ENCODE measurements at regions not wholly inside any gene's neighbourhood (a gene's known extent, or its start where the extent isn't known, plus 50 kb on each side); places are given as distances from the start of the nearest gene placed in this dataset.

- Histone ChIP-seq H2AFZ (ENCODE audit: low read depth, low read length) (no peak overlapping the region), H3K9me3 (ENCODE audit: insufficient read depth, low read length) (no peaks in the 10 kb centered on the region), H3K36me3 (replicated peaks; ENCODE audit: low read depth, low read length) (no peaks in the 10 kb centered on the region), H3K27me3 (ENCODE audit: low read depth, low read length) (no peaks in the 10 kb centered on the region), H3K4me2 (ENCODE audit: low read length) (no peak overlapping the region), H3K4me3 (ENCODE audit: low read length) (no peak overlapping the region), H3K27ac (ENCODE audit: low read length) (no peak overlapping the region), H3K79me2 (ENCODE audit: low read length) (no peaks in the 10 kb centered on the region), H3K4me1 (ENCODE audit: low read length) (no peaks in the 10 kb centered on the region), H3K9ac (ENCODE audit: low read length) (no peak overlapping the region), H4K20me1 (ENCODE audit: insufficient read depth, low read length) (no peaks in the 10 kb centered on the region)
- TF ChIP-seq EZH2phosphoT487 (IDR thresholded peaks at IDR 0.05; ENCODE audit: low read depth) (no peak), CTCF (IDR thresholded peaks at IDR 0.05; ENCODE audit: low read depth, low read length) (no peak)
Observed at GRCh38 chr16:13403326-13403725, 501.9 kb downstream of the SHISA9 start.

- no peaks in the 10 kb centered on the region for H3K4me1 ChIP-seq (ENCODE audit: low read length)
- no peaks in the 10 kb centered on the region for H4K20me1 ChIP-seq (ENCODE audit: insufficient read depth, low read length)
- H3K9ac ChIP-seq (ENCODE audit: low read length), result no peak overlapping the region
- no peaks in the 10 kb centered on the region for H3K27me3 ChIP-seq (ENCODE audit: low read depth, low read length)
- no peak overlapping the region for H3K4me2 ChIP-seq (ENCODE audit: low read length)
- H2AFZ ChIP-seq (ENCODE audit: low read depth, low read length), result no peak overlapping the region
- H3K4me3 ChIP-seq (ENCODE audit: low read length), result no peak overlapping the region
- no peak overlapping the region for H3K27ac ChIP-seq (ENCODE audit: low read length)
- H3K9me3 ChIP-seq (ENCODE audit: insufficient read depth, low read length), result no peaks in the 10 kb centered on the region
- no peaks in the 10 kb centered on the region for H3K79me2 ChIP-seq (ENCODE audit: low read length)
- TF ChIP-seq EZH2phosphoT487 (IDR thresholded peaks at IDR 0.05; ENCODE audit: low read depth), result no peak
- no peak for TF ChIP-seq CTCF (IDR thresholded peaks at IDR 0.05; ENCODE audit: low read depth, low read length)
- no peaks in the 10 kb centered on the region for H3K36me3 ChIP-seq (replicated peaks; ENCODE audit: low read depth, low read length)
Observed at GRCh38 chr16:13414154-13414553, 505.8 kb upstream of the ERCC4 start.

- no peaks in the 10 kb centered on the region for H3K27me3 ChIP-seq (ENCODE audit: low read depth, low read length)
- no peak overlapping the region for H3K4me2 ChIP-seq (ENCODE audit: low read length)
- H4K20me1 ChIP-seq (ENCODE audit: insufficient read depth, low read length), result no peaks in the 10 kb centered on the region
- H3K9ac ChIP-seq (ENCODE audit: low read length), result no peak overlapping the region
- H2AFZ ChIP-seq (ENCODE audit: low read depth, low read length), result no peak overlapping the region
- H3K4me1 ChIP-seq (ENCODE audit: low read length), result no peaks in the 10 kb centered on the region
- H3K79me2 ChIP-seq (ENCODE audit: low read length), result no peaks in the 10 kb centered on the region
- no peak overlapping the region for H3K27ac ChIP-seq (ENCODE audit: low read length)
- no peaks in the 10 kb centered on the region for H3K36me3 ChIP-seq (replicated peaks; ENCODE audit: low read depth, low read length)
- TF ChIP-seq EZH2phosphoT487 (IDR thresholded peaks at IDR 0.05; ENCODE audit: low read depth), result no peak
- TF ChIP-seq CTCF (IDR thresholded peaks at IDR 0.05; ENCODE audit: low read depth, low read length), result no peak
- H3K4me3 ChIP-seq (ENCODE audit: low read length), result no peak overlapping the region
- H3K9me3 ChIP-seq (ENCODE audit: insufficient read depth, low read length), result no peaks in the 10 kb centered on the region
Observed at GRCh38 chr16:13419589-13419988, 500.4 kb upstream of the ERCC4 start.

DNA sequence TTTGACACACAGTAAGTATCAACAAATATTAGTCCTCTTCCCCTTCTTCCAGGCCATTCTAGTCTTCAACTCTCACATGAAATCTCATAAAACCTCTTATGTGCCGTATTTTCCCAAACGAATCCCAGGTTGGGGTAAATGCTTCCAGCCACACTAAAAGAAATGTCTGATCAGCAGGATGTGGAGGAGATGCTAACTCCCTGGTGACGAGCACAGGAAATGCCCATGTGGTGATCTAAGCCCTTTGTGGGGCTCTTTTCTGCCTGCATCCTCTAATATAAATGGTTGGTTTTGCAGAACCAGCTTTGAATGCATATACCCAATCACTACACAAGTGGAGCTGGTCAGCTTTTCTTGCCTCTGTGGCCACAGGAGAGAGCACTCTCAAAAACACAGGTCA is 498.2 kb upstream of the ERCC4 start:
- H3K4me3 ChIP-seq (ENCODE audit: low read length), result no peak overlapping the region
- H3K9me3 ChIP-seq (ENCODE audit: insufficient read depth, low read length), result no peaks in the 10 kb centered on the region
- H3K27ac ChIP-seq (ENCODE audit: low read length), result no peak overlapping the region
- H3K4me2 ChIP-seq (ENCODE audit: low read length), result no peak overlapping the region
- H3K4me1 ChIP-seq (ENCODE audit: low read length), result no peaks in the 10 kb centered on the region
- no peaks in the 10 kb centered on the region for H3K36me3 ChIP-seq (replicated peaks; ENCODE audit: low read depth, low read length)
- TF ChIP-seq CTCF (IDR thresholded peaks at IDR 0.05; ENCODE audit: low read depth, low read length), result no peak
- no peak for TF ChIP-seq EZH2phosphoT487 (IDR thresholded peaks at IDR 0.05; ENCODE audit: low read depth)
- no peaks in the 10 kb centered on the region for H3K27me3 ChIP-seq (ENCODE audit: low read depth, low read length)
- H2AFZ ChIP-seq (ENCODE audit: low read depth, low read length), result no peak overlapping the region
- no peaks in the 10 kb centered on the region for H3K79me2 ChIP-seq (ENCODE audit: low read length)
- H3K9ac ChIP-seq (ENCODE audit: low read length), result no peak overlapping the region
- H4K20me1 ChIP-seq (ENCODE audit: insufficient read depth, low read length), result no peaks in the 10 kb centered on the region

Data from OCI-LY3 (cell line).